Psoas muscle (tissue), 7 donors: ENCODE measurements at regions not wholly inside any gene's neighbourhood (a gene's known extent, or its start where the extent isn't known, plus 50 kb on each side); places are given as distances from the start of the nearest gene placed in this dataset.

Source experiments
- ATAC-seq, 4 donors: fragments of 200-7000 bp; cut with Tn5 transposase; one replicate each; pipeline ENCODE4 v1.9.1; 2020; ENCODE audit warnings: moderate library complexity in 3 of 4, mild to moderate bottlenecking in 2 of 4
- DNase-seq, 2 donors: peaks; one replicate each; pipeline ENCODE4 v3.0.0-alpha.2; 2020
- H3K27ac ChIP-seq: fragments of 200-600 bp; one replicate; pipeline ENCODE4 v1.8.0; 2022
- H3K27me3 ChIP-seq, 3 donors: fragments of 200-600 bp in 1 of 3; one replicate each; pipeline versions ENCODE4 v1.6.1 to v1.8.0; 2013 to 2022; ENCODE audit warnings: low read length in 2 of 3, mild to moderate bottlenecking in 2 of 3, moderate library complexity in 1 of 3; ENCODE audit not compliant: insufficient read depth in 3 of 3
- H3K36me3 ChIP-seq, 2 donors: fragments of 200-600 bp in 1 of 2; one replicate each; pipeline versions ENCODE4 v1.6.1 to v1.8.0; 2013 to 2022; ENCODE audit warnings: low read depth in 1 of 2, mild to moderate bottlenecking in 1 of 2, moderate library complexity in 1 of 2; ENCODE audit not compliant: insufficient read depth in 1 of 2
- H3K4me1 ChIP-seq: fragments of 200-600 bp; one replicate; pipeline ENCODE4 v1.8.0; 2022
- H3K4me3 ChIP-seq: fragments of 200-600 bp; one replicate; pipeline ENCODE4 v1.8.0; 2022; ENCODE audit warnings: mild to moderate bottlenecking
- H3K9me3 ChIP-seq: fragments of 200-600 bp; one replicate; pipeline ENCODE4 v1.8.0; 2022
- WGBS, 3 donors: extraction: QIAGEN DNeasy Blood & Tissue Kit; methylation state at CpG; one replicate each; pipeline versions ENCODE4 v1.1.6 to v1.1.7; 2013; 5-methylcytosine and 5-hydroxymethylcytosine counted together
- intact Hi-C, 2 donors: fragments of 100-400 bp; cut with DNase I; formaldehyde crosslinking; loops; one replicate each; pipeline versions ENCODE4 v1.11.0 to v1.14.2; 2022
- TF ChIP-seq, protein P1 (sequence below): fragments of 200-600 bp; IDR thresholded peaks from one replicate; pipeline ENCODE4 v1.8.0; 2022; ENCODE audit warnings: antibody characterized with exemption
- donor health status: healthy with polysubstance abuse.
- donor health status: DM: no; HTN: no; CAD: no; lungs with moderate emphysema.
- donor health status: Bipolar disorder and iron deficiency.
- donor health status: healthy.
- donor health status: DM: yes; HTN: yes; CAD: no.
- donor health status: DM: no; HTN: no; CAD: no.
- donor health status: DM: yes; HTN: yes; CAD: no.

DNA sequence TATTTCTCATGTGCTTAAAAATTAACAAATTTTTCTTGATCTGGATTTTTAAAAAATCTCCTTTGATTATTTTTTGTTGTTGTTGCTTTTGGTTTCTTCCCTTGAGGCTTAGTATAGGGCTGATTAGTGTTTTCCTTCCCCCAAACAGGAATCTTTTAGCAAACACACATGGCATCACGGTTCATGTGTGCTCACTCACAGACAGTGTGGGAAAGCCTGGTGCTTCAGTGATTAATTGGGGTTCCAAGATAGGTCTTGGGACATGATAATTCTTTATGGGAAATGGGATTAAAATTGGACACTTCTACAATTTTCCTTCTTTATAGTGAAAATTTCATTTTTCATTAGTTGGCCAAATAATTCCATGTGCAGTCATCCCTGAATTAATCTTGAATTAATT is 153.9 kb upstream of the SOX11 start:
- TF ChIP-seq, protein P1, sequence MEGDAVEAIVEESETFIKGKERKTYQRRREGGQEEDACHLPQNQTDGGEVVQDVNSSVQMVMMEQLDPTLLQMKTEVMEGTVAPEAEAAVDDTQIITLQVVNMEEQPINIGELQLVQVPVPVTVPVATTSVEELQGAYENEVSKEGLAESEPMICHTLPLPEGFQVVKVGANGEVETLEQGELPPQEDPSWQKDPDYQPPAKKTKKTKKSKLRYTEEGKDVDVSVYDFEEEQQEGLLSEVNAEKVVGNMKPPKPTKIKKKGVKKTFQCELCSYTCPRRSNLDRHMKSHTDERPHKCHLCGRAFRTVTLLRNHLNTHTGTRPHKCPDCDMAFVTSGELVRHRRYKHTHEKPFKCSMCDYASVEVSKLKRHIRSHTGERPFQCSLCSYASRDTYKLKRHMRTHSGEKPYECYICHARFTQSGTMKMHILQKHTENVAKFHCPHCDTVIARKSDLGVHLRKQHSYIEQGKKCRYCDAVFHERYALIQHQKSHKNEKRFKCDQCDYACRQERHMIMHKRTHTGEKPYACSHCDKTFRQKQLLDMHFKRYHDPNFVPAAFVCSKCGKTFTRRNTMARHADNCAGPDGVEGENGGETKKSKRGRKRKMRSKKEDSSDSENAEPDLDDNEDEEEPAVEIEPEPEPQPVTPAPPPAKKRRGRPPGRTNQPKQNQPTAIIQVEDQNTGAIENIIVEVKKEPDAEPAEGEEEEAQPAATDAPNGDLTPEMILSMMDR: no peak
- peaks cover 0 to 3% (median 0%) of the 10 kb centered on the region in 3 donors for H3K27me3 ChIP-seq
- H3K4me3 ChIP-seq: no peak overlapping the region
- no peaks in the 10 kb centered on the region for H3K9me3 ChIP-seq
- H3K4me1 ChIP-seq: no peaks in the 10 kb centered on the region
- H3K27ac ChIP-seq: no peak overlapping the region
- 89 to 100% (median 90%) methylated on average over 1 of the region's 1 CpG for WGBS, 3 donors
- H3K36me3 ChIP-seq: no peaks in the 10 kb centered on the region
- DNase-seq (no peak), ATAC-seq (no peak)
- intact Hi-C loops: no loop called here

DNA sequence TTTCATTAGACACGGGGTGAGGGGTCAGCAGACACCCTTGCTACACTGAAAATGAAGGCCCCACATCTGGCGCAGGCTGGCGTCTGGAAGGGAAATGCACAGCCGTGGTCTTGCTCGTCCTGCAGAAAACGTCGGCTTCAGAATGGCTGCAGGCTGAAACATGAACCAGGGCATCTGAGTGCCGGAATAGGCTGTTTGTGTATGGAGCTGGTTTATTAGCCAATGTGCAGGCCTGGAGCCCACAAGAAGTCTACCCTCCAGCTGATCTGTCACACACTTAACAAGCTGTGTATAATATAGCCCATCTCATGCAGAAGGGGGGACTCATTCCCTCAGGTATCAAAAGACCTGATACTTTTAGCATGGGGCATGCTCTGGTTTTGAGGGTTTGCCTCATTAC is 153.4 kb upstream of the SOX11 start:
- no peaks in the 10 kb centered on the region for H3K36me3 ChIP-seq
- intact Hi-C loops: no loop called here
- peaks cover 0 to 3% (median 0%) of the 10 kb centered on the region in 3 donors for H3K27me3 ChIP-seq
- WGBS, 3 donors: 69 to 71% (median 70%) methylated on average over 8 of the region's 8 CpGs
- H3K4me3 ChIP-seq: no peak overlapping the region
- TF ChIP-seq, protein P1: no peak
- no peaks in the 10 kb centered on the region for H3K4me1 ChIP-seq
- H3K9me3 ChIP-seq: no peaks in the 10 kb centered on the region
- DNase-seq: no peak
- no peak overlapping the region for H3K27ac ChIP-seq
- ATAC-seq: no peak

DNA sequence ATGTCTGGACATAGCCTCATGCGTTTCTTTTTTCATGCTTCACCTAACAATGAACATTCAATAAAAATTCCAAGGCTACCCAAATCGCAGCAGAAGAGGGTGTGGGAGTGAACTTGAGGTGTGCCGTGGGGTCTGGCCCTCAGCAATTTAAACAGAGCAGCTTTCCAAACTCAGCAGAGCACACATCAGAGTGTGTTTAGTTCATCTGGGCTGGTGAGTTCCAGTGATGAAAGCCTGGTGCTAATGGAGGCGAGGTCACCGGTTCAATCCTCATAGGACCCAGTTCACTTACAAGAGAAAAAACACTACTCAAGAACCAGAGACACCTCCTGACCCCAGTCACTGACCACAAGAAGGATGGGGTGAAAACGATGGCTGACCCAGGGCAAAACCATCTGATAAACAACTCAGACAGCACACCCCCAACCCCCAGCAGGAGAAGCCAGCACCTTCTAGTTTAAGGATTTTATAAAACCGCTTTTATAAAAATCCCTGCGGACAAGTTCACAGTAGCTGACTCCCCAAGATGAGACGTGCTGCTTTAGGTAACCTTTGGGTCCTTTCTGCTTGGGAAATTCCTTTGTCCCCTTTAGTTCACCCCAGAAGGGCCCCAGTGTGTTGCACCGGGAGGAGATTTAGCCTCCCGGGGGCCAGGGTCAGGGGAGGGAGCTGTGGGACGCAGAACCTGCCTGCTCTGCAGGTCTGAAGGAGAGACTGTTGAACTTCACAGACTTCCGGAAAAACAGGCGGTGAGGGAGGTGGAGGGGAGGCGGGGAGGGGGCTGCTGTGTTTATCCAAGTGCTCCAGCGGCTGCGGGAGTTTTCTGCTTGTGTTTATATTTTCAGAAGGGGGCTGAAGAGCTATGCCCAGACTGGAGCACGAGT is 152.7 kb upstream of the SOX11 start:
- H3K4me3 ChIP-seq: no peak overlapping the region
- no peaks in the 10 kb centered on the region for H3K36me3 ChIP-seq
- intact Hi-C loops: no loop called here
- H3K9me3 ChIP-seq: peaks cover 7% of the 10 kb centered on the region
- DNase-seq (no peak), ATAC-seq (no peak)
- H3K4me1 ChIP-seq: no peaks in the 10 kb centered on the region
- no peak overlapping the region for H3K27ac ChIP-seq
- H3K27me3 ChIP-seq: peaks cover 0 to 3% (median 0%) of the 10 kb centered on the region in 3 donors
- TF ChIP-seq, protein P1: no peak
- WGBS, 3 donors: 70 to 75% (median 72%) methylated on average over 18 of the region's 18 CpGs

DNA sequence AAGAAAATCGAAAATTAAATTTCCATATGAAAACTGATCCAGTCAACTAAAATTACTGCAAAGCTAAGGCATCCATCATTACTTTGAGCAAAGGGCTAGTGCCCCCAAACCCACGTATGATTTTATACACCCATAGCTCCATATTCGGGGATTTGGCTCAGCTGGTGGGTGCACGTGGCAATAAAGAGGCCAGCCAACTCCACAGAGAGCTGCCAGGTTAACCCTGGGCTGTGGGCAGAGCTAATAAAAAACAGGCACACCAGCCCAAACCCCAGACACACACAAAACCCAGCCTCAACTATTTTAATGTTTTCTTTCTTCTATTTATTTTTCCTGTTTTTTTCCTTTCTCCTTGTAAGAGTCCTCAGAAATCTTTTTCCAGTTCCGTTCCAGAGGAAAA is 151.3 kb upstream of the SOX11 start:
- Histone ChIP-seq H3K4me1 (no peaks in the 10 kb centered on the region), H3K27me3 (peaks cover 0 to 3% (median 0%) of the 10 kb centered on the region in 3 donors), H3K4me3 (no peak overlapping the region), H3K9me3 (peaks cover 7% of the 10 kb centered on the region), H3K27ac (no peak overlapping the region), H3K36me3 (no peaks in the 10 kb centered on the region)
- WGBS, 3 donors: 33 to 51% (median 34%) methylated on average over 5 of the region's 5 CpGs
- TF ChIP-seq, protein P1: no peak
- DNase-seq (no peak), ATAC-seq (no peak)
- intact Hi-C loops: no loop called here
